MM.1S (cell line): ENCODE measurements at regions not wholly inside any gene's neighbourhood (a gene's known extent, or its start where the extent isn't known, plus 50 kb on each side); places are given as distances from the start of the nearest gene placed in this dataset.

Experiments
- CTCF ChIP-seq: fragments of 300-600 bp; sonication (generic); IDR thresholded peaks from 2 replicates; pipeline ENCODE4 v1.5.1; 2016; ENCODE audit warnings: antibody characterized with exemption, low read length, mixed read lengths
- EZH2 ChIP-seq: fragments of 300-600 bp; sonication (generic); optimal IDR thresholded peaks from 2 replicates; pipeline ENCODE3; 2017; ENCODE audit warnings: low read depth, mild to moderate bottlenecking, antibody characterized with exemption, low read length, mixed read lengths

DNA sequence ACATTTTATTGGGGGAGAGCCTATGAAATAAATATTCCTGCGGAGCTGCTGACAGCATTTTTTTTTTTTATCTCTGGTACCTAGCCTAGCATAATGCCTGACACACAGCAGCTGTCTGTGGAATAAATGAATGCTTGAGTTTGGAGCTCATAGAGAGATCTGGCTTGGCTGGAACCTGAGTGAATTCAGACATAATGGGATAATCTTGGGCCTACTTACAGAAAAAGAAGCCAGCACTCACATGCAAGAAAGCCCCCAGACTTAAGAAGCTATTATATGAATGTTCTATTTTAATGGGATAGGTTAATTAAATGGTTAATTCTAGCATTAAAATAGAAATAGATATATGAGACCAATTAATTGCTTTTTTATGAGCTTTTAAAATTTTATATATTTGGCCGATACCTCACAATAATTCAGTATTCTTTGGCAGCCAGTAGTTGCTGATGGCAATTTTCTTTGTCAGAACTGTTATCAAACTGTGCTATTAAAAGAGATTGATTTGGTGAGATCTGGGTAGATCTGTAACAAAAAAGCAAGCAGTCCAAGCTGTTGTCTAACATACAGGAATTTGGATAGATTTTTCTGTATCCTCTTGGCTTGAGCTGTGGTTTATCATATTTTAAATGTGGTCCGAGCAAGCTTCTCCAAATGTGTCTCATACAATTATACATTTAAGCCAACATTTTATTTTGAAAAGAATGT lies 654.2 kb downstream of the PCDH7 start:
- no peak for TF ChIP-seq EZH2
- no peak for TF ChIP-seq CTCF
